HUES6 (cell line): ENCODE measurements at regions not wholly inside any gene's neighbourhood (a gene's known extent, or its start where the extent isn't known, plus 50 kb on each side); places are given as distances from the start of the nearest gene placed in this dataset.

Source experiments
- H3K27ac ChIP-seq: 2 replicates; pipeline ENCODE4 v1.7.0; 2013; ENCODE audit warnings: low read depth, mild to moderate bottlenecking, low read length, inconsistent platforms
- H3K27me3 ChIP-seq: 2 replicates; pipeline ENCODE4 v1.6.1; 2013; ENCODE audit warnings: low read length; ENCODE audit not compliant: control insufficient read depth, insufficient read depth
- H3K36me3 ChIP-seq: 2 replicates; pipeline ENCODE4 v1.6.1; 2013; ENCODE audit warnings: low read length; ENCODE audit not compliant: control insufficient read depth, insufficient read depth
- H3K4me1 ChIP-seq: 2 replicates; pipeline ENCODE4 v1.6.1; 2013; ENCODE audit warnings: low read length; ENCODE audit not compliant: control insufficient read depth, insufficient read depth
- H3K4me3 ChIP-seq: 2 replicates; pipeline ENCODE4 v1.5.1; 2013; ENCODE audit warnings: low read depth, low read length
- H3K9ac ChIP-seq: one replicate; pipeline ENCODE4 v1.6.1; 2013; ENCODE audit warnings: mild to moderate bottlenecking, low read length
- H3K9me3 ChIP-seq: 2 replicates; pipeline ENCODE4 v1.6.1; 2013; ENCODE audit warnings: low read depth, low read length; ENCODE audit not compliant: control insufficient read depth, insufficient read depth

GRCh38 chr22:47553436-47553835 lies 791.0 kb downstream of the TBC1D22A start:
- no peaks in the 10 kb centered on the region; the same call in 1 of the 2 replicates for H3K27me3 ChIP-seq
- H3K9me3 ChIP-seq: peaks cover 69% of the 10 kb centered on the region; the same call in 1 of the 2 replicates
- no peak overlapping the region for H3K9ac ChIP-seq
- H3K4me1 ChIP-seq: no peaks in the 10 kb centered on the region
- H3K27ac ChIP-seq: no peak overlapping the region
- H3K36me3 ChIP-seq: no peaks in the 10 kb centered on the region
- no peak overlapping the region for H3K4me3 ChIP-seq

GRCh38 chr22:47552541-47553205 lies 790.2 kb downstream of the TBC1D22A start:
- no peaks in the 10 kb centered on the region for H3K36me3 ChIP-seq
- no peaks in the 10 kb centered on the region for H3K4me1 ChIP-seq
- peaks cover 73% of the 10 kb centered on the region; the same call in 1 of the 2 replicates for H3K9me3 ChIP-seq
- no peaks in the 10 kb centered on the region; the same call in 1 of the 2 replicates for H3K27me3 ChIP-seq
- no peak overlapping the region for H3K27ac ChIP-seq
- H3K4me3 ChIP-seq: no peak overlapping the region
- no peak overlapping the region for H3K9ac ChIP-seq

GRCh38 chr22:47552024-47552423 lies 789.6 kb downstream of the TBC1D22A start:
- Histone ChIP-seq H3K4me3 (no peak overlapping the region; the same call in 1 of the 2 replicates), H3K9ac (no peak overlapping the region), H3K27ac (no peak overlapping the region), H3K4me1 (no peaks in the 10 kb centered on the region), H3K36me3 (no peaks in the 10 kb centered on the region), H3K27me3 (no peaks in the 10 kb centered on the region; the same call in 1 of the 2 replicates), H3K9me3 (peaks cover 73% of the 10 kb centered on the region; the same call in 1 of the 2 replicates)

- no peak overlapping the region for H3K4me3 ChIP-seq
- H3K27me3 ChIP-seq: no peaks in the 10 kb centered on the region; the same call in 1 of the 2 replicates
- H3K27ac ChIP-seq: no peak overlapping the region
- H3K9ac ChIP-seq: no peak overlapping the region
- H3K9me3 ChIP-seq: peaks cover 70% of the 10 kb centered on the region; the same call in 1 of the 2 replicates
- no peaks in the 10 kb centered on the region for H3K4me1 ChIP-seq
- H3K36me3 ChIP-seq: no peaks in the 10 kb centered on the region
Observed at GRCh38 chr22:47551431-47551775, 789.0 kb downstream of the TBC1D22A start.

- Histone ChIP-seq H3K4me3 (no peak overlapping the region), H3K27me3 (no peaks in the 10 kb centered on the region; the same call in 1 of the 2 replicates), H3K27ac (no peak overlapping the region), H3K9me3 (peaks cover 73% of the 10 kb centered on the region; the same call in 1 of the 2 replicates), H3K36me3 (no peaks in the 10 kb centered on the region), H3K4me1 (no peaks in the 10 kb centered on the region), H3K9ac (no peak overlapping the region)
Observed at GRCh38 chr22:47550524-47551430, 788.3 kb downstream of the TBC1D22A start.

GRCh38 chr22:47549741-47550340 lies 787.4 kb downstream of the TBC1D22A start:
- Histone ChIP-seq H3K9me3 (peaks cover 80% of the 10 kb centered on the region; the same call in 1 of the 2 replicates), H3K9ac (no peak overlapping the region), H3K4me3 (no peak overlapping the region), H3K27me3 (no peaks in the 10 kb centered on the region; the same call in 1 of the 2 replicates), H3K27ac (no peak overlapping the region), H3K4me1 (no peaks in the 10 kb centered on the region), H3K36me3 (no peaks in the 10 kb centered on the region)

GRCh38 chr22:47548953-47549740 lies 786.7 kb downstream of the TBC1D22A start:
- no peak overlapping the region for H3K27ac ChIP-seq
- H3K27me3 ChIP-seq: no peaks in the 10 kb centered on the region; the same call in 1 of the 2 replicates
- peaks cover 85% of the 10 kb centered on the region; the same call in 1 of the 2 replicates for H3K9me3 ChIP-seq
- H3K4me3 ChIP-seq: no peak overlapping the region
- no peak overlapping the region for H3K9ac ChIP-seq
- H3K4me1 ChIP-seq: no peaks in the 10 kb centered on the region
- no peaks in the 10 kb centered on the region for H3K36me3 ChIP-seq

GRCh38 chr22:47547881-47548650 lies 785.6 kb downstream of the TBC1D22A start:
- H3K27me3 ChIP-seq: no peaks in the 10 kb centered on the region; the same call in 1 of the 2 replicates
- no peaks in the 10 kb centered on the region for H3K36me3 ChIP-seq
- H3K9me3 ChIP-seq: peaks cover 83% of the 10 kb centered on the region; the same call in 1 of the 2 replicates
- no peak overlapping the region for H3K4me3 ChIP-seq
- no peaks in the 10 kb centered on the region for H3K4me1 ChIP-seq
- no peak overlapping the region for H3K27ac ChIP-seq
- H3K9ac ChIP-seq: no peak overlapping the region

- Histone ChIP-seq H3K9me3 (peaks cover 80% of the 10 kb centered on the region; the same call in 1 of the 2 replicates), H3K9ac (no peak overlapping the region), H3K4me3 (no peak overlapping the region), H3K36me3 (no peaks in the 10 kb centered on the region), H3K4me1 (no peaks in the 10 kb centered on the region), H3K27ac (no peak overlapping the region), H3K27me3 (no peaks in the 10 kb centered on the region)
Observed at GRCh38 chr22:47547239-47547661, 784.8 kb downstream of the TBC1D22A start.

GRCh38 chr22:47544696-47545095 lies 782.2 kb downstream of the TBC1D22A start:
- H3K4me1 ChIP-seq: no peaks in the 10 kb centered on the region
- H3K9me3 ChIP-seq: peaks cover 66% of the 10 kb centered on the region; the same call in 1 of the 2 replicates
- no peaks in the 10 kb centered on the region for H3K27me3 ChIP-seq
- H3K9ac ChIP-seq: no peak overlapping the region
- no peak overlapping the region for H3K4me3 ChIP-seq
- no peak overlapping the region for H3K27ac ChIP-seq
- H3K36me3 ChIP-seq: no peaks in the 10 kb centered on the region
